Breast epithelium (tissue), 3 donors: ENCODE measurements at regions not wholly inside any gene's neighbourhood (a gene's known extent, or its start where the extent isn't known, plus 50 kb on each side); places are given as distances from the start of the nearest gene placed in this dataset.

Source experiments
- CTCF ChIP-seq, 3 donors: fragments of 450-650 bp; IDR thresholded peaks; one replicate each; pipeline ENCODE4 v1.5.1; 2016 to 2017; ENCODE audit warnings: antibody characterized with exemption in 3 of 3, mild to moderate bottlenecking in 3 of 3, moderate library complexity in 3 of 3
- POLR2A ChIP-seq: fragments of 450-650 bp; IDR thresholded peaks from one replicate; pipeline ENCODE4 v1.6.1; 2016; ENCODE audit warnings: antibody characterized with exemption, mild to moderate bottlenecking, moderate library complexity
- POLR2AphosphoS5 ChIP-seq, 3 donors: sonication (generic); formaldehyde crosslinking; IDR thresholded peaks; one replicate each; pipeline ENCODE4 v1.6.1; 2017; ENCODE audit warnings: antibody characterized with exemption in 3 of 3

GRCh38 chr14:31994391-31995033 lies 82.6 kb upstream of the ARHGAP5 start:
- no peak for TF ChIP-seq CTCF (IDR thresholded peaks at IDR 0.05)
- no peak for TF ChIP-seq POLR2A
- TF ChIP-seq POLR2AphosphoS5 (IDR thresholded peaks at IDR 0.05) = no peak
